Hepatocyte (in vitro differentiated cells): ENCODE measurements at regions not wholly inside any gene's neighbourhood (a gene's known extent, or its start where the extent isn't known, plus 50 kb on each side); places are given as distances from the start of the nearest gene placed in this dataset.
A peak's percentile ranks its signal among the peaks of the same experiment; 100 is the strongest.
"Not testable (repeated sequence)": the region's sequence is repeated elsewhere in the genome, so short reads cannot be mapped to it uniquely, and the experiment has no call there.

Experiments
- DNase-seq: peaks from one replicate; pipeline ENCODE4 v3.0.0-alpha.2; 2016; ENCODE audit warnings: low spot score
- H2AFZ ChIP-seq: fragments of 200-600 bp; sonication (generic); 2 replicates; pipeline ENCODE4 v1.6.0; 2016; ENCODE audit warnings: antibody characterized with exemption, mild to moderate bottlenecking
- H3K27ac ChIP-seq: fragments of 200-600 bp; sonication (generic); 2 replicates; pipeline ENCODE4 v1.5.1; 2016; ENCODE audit warnings: mild to moderate bottlenecking
- H3K27me3 ChIP-seq: fragments of 200-600 bp; sonication (generic); 2 replicates; pipeline ENCODE4 v1.6.1; 2016
- H3K36me3 ChIP-seq: fragments of 200-600 bp; sonication (generic); replicated peaks from 2 replicates; pipeline ENCODE4 v1.5.1; 2016; ENCODE audit warnings: low read depth; ENCODE audit not compliant: insufficient read depth
- H3K4me1 ChIP-seq: fragments of 200-600 bp; sonication (generic); 2 replicates; pipeline ENCODE4 v1.5.1; 2016; ENCODE audit warnings: mild to moderate bottlenecking, moderate library complexity; ENCODE audit not compliant: insufficient read depth
- H3K4me2 ChIP-seq: fragments of 200-600 bp; sonication (generic); 2 replicates; pipeline ENCODE4 v1.6.0; 2016
- H3K4me3 ChIP-seq: fragments of 200-600 bp; sonication (generic); 2 replicates; pipeline ENCODE4 v1.5.1; 2016; ENCODE audit warnings: mild to moderate bottlenecking
- H3K79me2 ChIP-seq: fragments of 200-600 bp; sonication (generic); 2 replicates; pipeline ENCODE4 v1.6.0; 2017; ENCODE audit warnings: mild to moderate bottlenecking
- H3K9me2 ChIP-seq: fragments of 200-600 bp; sonication (generic); replicated peaks from 2 replicates; pipeline ENCODE4 v1.6.0; 2017; ENCODE audit warnings: mild to moderate bottlenecking; ENCODE audit not compliant: insufficient read depth
- H3K9me3 ChIP-seq: fragments of 200-600 bp; sonication (generic); 2 replicates; pipeline ENCODE4 v1.5.1; 2016; ENCODE audit warnings: low read depth, mild to moderate bottlenecking
- H4K20me1 ChIP-seq: fragments of 200-600 bp; sonication (generic); 2 replicates; pipeline ENCODE4 v1.6.0; 2016; ENCODE audit warnings: mild to moderate bottlenecking; ENCODE audit not compliant: insufficient read depth, poor library complexity, severe bottlenecking
- EZH2 ChIP-seq: fragments of 200-600 bp; sonication (generic); IDR thresholded peaks from 2 replicates; pipeline ENCODE4 v1.6.1; 2016; ENCODE audit warnings: antibody characterized with exemption, mild to moderate bottlenecking, borderline replicate concordance
- EZH2phosphoT487 ChIP-seq: fragments of 200-600 bp; sonication (generic); IDR thresholded peaks from one replicate; pipeline ENCODE4 v1.6.1; 2018; ENCODE audit warnings: antibody characterized with exemption, mild to moderate bottlenecking, low read depth, moderate library complexity; ENCODE audit not compliant: unreplicated experiment, severe bottlenecking
- WGBS: methylation state at CpG from one replicate; pipeline ENCODE4 v1.1.6; 2016; ENCODE audit warnings: low lambda C conversion rate; ENCODE audit errors: missing lambda C conversion rate; 5-methylcytosine and 5-hydroxymethylcytosine counted together
- TF ChIP-seq, protein P1 (sequence below): fragments of 200-600 bp; sonication (generic); IDR thresholded peaks from 2 replicates; pipeline ENCODE4 v1.5.1; 2016; ENCODE audit warnings: antibody characterized with exemption, mild to moderate bottlenecking; ENCODE audit not compliant: poor library complexity

DNA sequence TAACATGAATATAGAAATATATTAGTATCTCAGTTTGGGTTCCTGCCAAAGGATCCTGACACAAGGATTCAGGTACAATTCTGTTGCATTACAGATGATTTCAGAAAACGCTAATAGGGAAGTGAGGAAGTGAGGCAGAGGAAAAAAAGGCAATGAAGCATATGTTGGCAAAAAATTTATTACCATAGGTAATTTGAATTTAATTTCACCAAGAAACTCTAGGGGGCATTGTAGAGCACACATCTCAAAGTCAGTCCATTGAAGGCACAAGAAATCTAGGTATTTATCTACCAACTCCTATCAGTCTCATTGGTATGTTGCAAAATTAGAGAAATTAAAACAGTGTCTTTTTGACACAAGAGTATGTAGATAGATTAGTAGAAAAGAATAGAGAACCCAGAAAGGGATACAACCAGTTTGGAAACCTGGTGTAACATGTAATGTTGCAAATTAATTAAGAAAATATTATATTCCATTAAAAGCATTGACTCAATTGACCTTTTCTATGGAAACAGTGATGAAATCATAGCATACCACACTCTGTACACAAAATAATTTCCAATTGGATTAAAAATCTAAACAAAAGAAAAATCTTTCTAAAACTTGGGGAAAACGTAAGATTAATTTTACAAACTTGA lies 104.9 kb upstream of the SNX7 start:
- 72% methylated on average over 2 of the region's 2 CpGs for WGBS
- Histone ChIP-seq H3K36me3 (no peaks in the 10 kb centered on the region), H3K27me3 (no peaks in the 10 kb centered on the region), H3K9me2 (no peaks in the 10 kb centered on the region), H3K27ac (no peak overlapping the region), H2AFZ (no peak overlapping the region), H4K20me1 (no peaks in the 10 kb centered on the region), H3K4me1 (no peaks in the 10 kb centered on the region), H3K4me2 (no peak overlapping the region), H3K79me2 (no peaks in the 10 kb centered on the region), H3K9me3 (no peaks in the 10 kb centered on the region), H3K4me3 (no peak overlapping the region)
- DNase-seq: peak; percentile 32
- TF ChIP-seq EZH2 (no peak), EZH2phosphoT487 (no peak)
- TF ChIP-seq, protein P1, sequence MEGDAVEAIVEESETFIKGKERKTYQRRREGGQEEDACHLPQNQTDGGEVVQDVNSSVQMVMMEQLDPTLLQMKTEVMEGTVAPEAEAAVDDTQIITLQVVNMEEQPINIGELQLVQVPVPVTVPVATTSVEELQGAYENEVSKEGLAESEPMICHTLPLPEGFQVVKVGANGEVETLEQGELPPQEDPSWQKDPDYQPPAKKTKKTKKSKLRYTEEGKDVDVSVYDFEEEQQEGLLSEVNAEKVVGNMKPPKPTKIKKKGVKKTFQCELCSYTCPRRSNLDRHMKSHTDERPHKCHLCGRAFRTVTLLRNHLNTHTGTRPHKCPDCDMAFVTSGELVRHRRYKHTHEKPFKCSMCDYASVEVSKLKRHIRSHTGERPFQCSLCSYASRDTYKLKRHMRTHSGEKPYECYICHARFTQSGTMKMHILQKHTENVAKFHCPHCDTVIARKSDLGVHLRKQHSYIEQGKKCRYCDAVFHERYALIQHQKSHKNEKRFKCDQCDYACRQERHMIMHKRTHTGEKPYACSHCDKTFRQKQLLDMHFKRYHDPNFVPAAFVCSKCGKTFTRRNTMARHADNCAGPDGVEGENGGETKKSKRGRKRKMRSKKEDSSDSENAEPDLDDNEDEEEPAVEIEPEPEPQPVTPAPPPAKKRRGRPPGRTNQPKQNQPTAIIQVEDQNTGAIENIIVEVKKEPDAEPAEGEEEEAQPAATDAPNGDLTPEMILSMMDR: peak; percentile 36

DNA sequence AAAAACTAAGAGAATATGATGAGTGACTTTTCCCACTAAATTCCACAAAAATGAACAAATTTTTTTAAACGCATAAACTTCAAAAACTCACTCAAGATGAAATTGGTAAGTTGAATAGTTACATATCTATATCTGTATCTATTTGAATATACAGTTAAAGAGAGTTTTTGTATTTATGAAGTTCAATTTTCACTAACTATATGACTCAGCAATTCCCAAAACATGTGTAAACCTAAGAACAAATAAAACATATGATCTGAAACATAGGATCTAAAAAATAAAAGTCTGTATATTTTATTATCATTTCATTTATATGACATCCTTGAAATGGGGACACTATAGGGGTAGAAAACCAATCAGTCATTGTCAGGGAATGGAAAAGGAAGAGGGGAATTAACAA lies 105.7 kb upstream of the SNX7 start:
- H3K4me2 ChIP-seq: no peak overlapping the region
- no peaks in the 10 kb centered on the region for H4K20me1 ChIP-seq
- H3K4me3 ChIP-seq: no peak overlapping the region
- no peaks in the 10 kb centered on the region for H3K36me3 ChIP-seq
- DNase-seq: no peak
- TF ChIP-seq EZH2phosphoT487 (no peak), EZH2 (no peak)
- TF ChIP-seq, protein P1: no peak
- WGBS: 85% methylated on average over 1 of the region's 1 CpG
- no peaks in the 10 kb centered on the region for H3K27me3 ChIP-seq
- no peaks in the 10 kb centered on the region for H3K4me1 ChIP-seq
- no peak overlapping the region for H2AFZ ChIP-seq
- H3K27ac ChIP-seq: no peak overlapping the region
- no peaks in the 10 kb centered on the region for H3K9me2 ChIP-seq
- H3K79me2 ChIP-seq: no peaks in the 10 kb centered on the region
- H3K9me3 ChIP-seq: no peaks in the 10 kb centered on the region

DNA sequence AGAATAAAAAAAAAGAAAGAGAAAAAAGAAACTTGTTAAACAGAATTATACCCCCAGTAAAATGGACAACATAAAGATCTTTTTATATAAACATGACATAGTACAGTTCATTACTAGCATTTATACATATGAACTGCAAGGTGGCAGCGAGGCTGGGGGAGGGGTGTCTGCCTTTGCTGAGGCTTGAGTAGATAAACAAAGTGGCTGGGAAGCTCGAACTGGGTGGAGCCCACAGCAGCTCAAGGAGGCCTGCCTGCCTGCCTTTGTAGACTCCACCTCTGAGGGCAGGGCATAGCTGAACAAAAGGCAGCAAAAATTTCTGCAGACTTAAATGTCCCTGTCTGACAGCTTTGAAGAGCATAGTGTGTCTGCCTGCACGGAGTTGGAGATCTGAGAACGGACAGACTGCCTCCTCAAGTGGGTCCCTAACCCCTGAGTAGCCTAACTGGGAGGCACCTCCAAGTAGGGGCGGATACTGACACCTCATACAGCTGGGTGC lies 108.9 kb upstream of the SNX7 start:
- not testable (repeated sequence) for H2AFZ ChIP-seq, H3K27me3 ChIP-seq, H3K4me2 ChIP-seq, H3K4me3 ChIP-seq, H3K9me2 ChIP-seq, DNase-seq, H3K27ac ChIP-seq, H3K36me3 ChIP-seq, H3K9me3 ChIP-seq, H3K4me1 ChIP-seq, H3K79me2 ChIP-seq, H4K20me1 ChIP-seq
- WGBS: 53% methylated on average over 5 of the region's 5 CpGs

DNA sequence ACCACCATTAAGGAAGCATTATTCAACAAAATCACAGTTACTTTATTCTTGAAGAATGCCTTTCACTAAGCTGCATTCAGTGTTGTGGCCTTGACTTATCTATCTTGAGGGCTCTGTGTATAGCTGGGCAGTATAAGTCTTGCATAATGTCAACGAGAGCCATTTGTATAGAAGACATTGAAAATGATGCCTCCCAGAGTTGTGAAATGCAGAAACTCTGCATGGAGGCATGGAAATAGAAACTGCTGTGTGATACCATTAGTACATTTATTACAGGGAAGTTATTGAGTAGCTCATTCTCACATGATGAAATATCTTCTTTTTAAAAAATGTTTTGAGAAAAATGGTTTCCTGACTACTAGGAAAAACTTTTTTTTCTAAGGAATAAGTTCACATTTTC lies 111.4 kb upstream of the SNX7 start:
- Histone ChIP-seq H3K4me1 (no peaks in the 10 kb centered on the region), H3K36me3 (no peaks in the 10 kb centered on the region), H2AFZ (no peak overlapping the region), H3K9me3 (no peaks in the 10 kb centered on the region), H3K79me2 (no peaks in the 10 kb centered on the region), H3K27ac (no peak overlapping the region), H3K4me2 (no peak overlapping the region), H3K9me2 (no peaks in the 10 kb centered on the region), H3K4me3 (no peak overlapping the region), H4K20me1 (no peaks in the 10 kb centered on the region), H3K27me3 (no peaks in the 10 kb centered on the region)
- no peak for TF ChIP-seq EZH2
- TF ChIP-seq, protein P1: no peak
- WGBS: 80% methylated on average over 1 of the region's 1 CpG
- no peak for DNase-seq
